GM12878 (cell line): ENCODE measurements at regions not wholly inside any gene's neighbourhood (a gene's known extent, or its start where the extent isn't known, plus 50 kb on each side); places are given as distances from the start of the nearest gene placed in this dataset.

Source experiments
- ATAC-seq: fragments of 200-7000 bp; cut with Tn5 transposase; 3 replicates; pipeline ENCODE4 v1.9.1; 2020; ENCODE audit warnings: mild to moderate bottlenecking, moderate library complexity
- BruUV-seq: library from RNA; stranded (reverse); fragments of 400-500 nt; replicated peaks from 2 replicates; lab custom pipeline; 2021; lab: Mats Ljungman, UMichigan
- CTCF ChIA-PET: fragments of 300-600 bp; sonication (Branson Sonifier 250); formaldehyde crosslinking; extraction: SDS; loops from one replicate; lab custom pipeline; 2021; ENCODE audit warnings: inconsistent platforms; lab: Yijun Ruan, JAX
- POLR2A ChIA-PET: fragments of 350-600 bp; formaldehyde crosslinking; extraction: SDS; loops from one replicate; lab custom pipeline; 2021; ENCODE audit warnings: inconsistent platforms; lab: Charles Lee
- RAD21 ChIA-PET: fragments of 300-600 bp; sonication (Branson Sonifier 250); formaldehyde crosslinking; loops from one replicate; lab custom pipeline; 2023; ENCODE audit warnings: antibody characterized with exemption; ENCODE audit not compliant: unreplicated experiment; lab: Charles Lee
- SMC1A ChIA-PET: fragments of 300-600 bp; sonication (Branson Sonifier 250); formaldehyde crosslinking; loops from one replicate; lab custom pipeline; 2023; ENCODE audit not compliant: unreplicated experiment, uncharacterized antibody; lab: Charles Lee
- DNase-seq: peaks from one replicate; pipeline ENCODE4 v3.0.0-alpha.2; 2011; ENCODE audit warnings: low read depth, low spot score
- FAIRE-seq: peaks from 3 replicates; lab custom pipeline; 2011; peaks lifted over from hg19 to GRCh38; lab: Jason Lieb, UNC
- H2AFZ ChIP-seq: 2 replicates; pipeline ENCODE4 v1.6.0; 2011; ENCODE audit warnings: low read depth, low read length, control low read depth; ENCODE audit not compliant: control insufficient read depth
- H3K27ac ChIP-seq: 2 replicates; pipeline ENCODE4 v1.5.1; 2011; ENCODE audit warnings: control low read depth; ENCODE audit not compliant: control insufficient read depth, insufficient read depth
- H3K27me3 ChIP-seq, 2 experiments: replicated peaks in 1 of 2; 2 replicates each; pipeline versions ENCODE4 v1.6.0 to v1.6.1; 2011; ENCODE audit warnings: low read length in 1 of 2; ENCODE audit not compliant: control insufficient read depth in 2 of 2, insufficient read depth in 2 of 2
- H3K36me3 ChIP-seq, 2 experiments: 2 replicates each; pipeline ENCODE4 v1.5.1; 2011; ENCODE audit warnings: low read length in 1 of 2; ENCODE audit not compliant: control insufficient read depth in 2 of 2, insufficient read depth in 2 of 2
- H3K4me1 ChIP-seq: 2 replicates; pipeline ENCODE4 v1.6.1; 2011; ENCODE audit warnings: mild to moderate bottlenecking, low read length, moderate library complexity, mixed read lengths; ENCODE audit not compliant: control insufficient read depth, insufficient read depth
- H3K4me2 ChIP-seq: 2 replicates; pipeline ENCODE4 v1.6.0; 2011; ENCODE audit warnings: control low read depth; ENCODE audit not compliant: control insufficient read depth, insufficient read depth
- H3K4me3 ChIP-seq: fragments of 200-600 bp; sonication (generic); 2 replicates; pipeline ENCODE4 v1.5.1; 2016
- H3K79me2 ChIP-seq: 2 replicates; pipeline ENCODE4 v1.6.0; 2011; ENCODE audit warnings: low read length; ENCODE audit not compliant: control insufficient read depth, insufficient read depth
- H3K9ac ChIP-seq: 2 replicates; pipeline ENCODE4 v1.8.0; 2011; ENCODE audit warnings: low read length, control low read depth, mixed read lengths; ENCODE audit not compliant: control insufficient read depth, insufficient read depth
- H3K9me3 ChIP-seq: replicated peaks from 3 replicates; pipeline ENCODE4 v1.5.1; 2011; ENCODE audit warnings: mild to moderate bottlenecking, low read length; ENCODE audit not compliant: control insufficient read depth, insufficient read depth
- H4K20me1 ChIP-seq: 2 replicates; pipeline ENCODE4 v1.6.0; 2011; ENCODE audit not compliant: control insufficient read depth, insufficient read depth
- BRCA1 ChIP-seq: IDR thresholded peaks from 2 replicates; pipeline ENCODE4 v1.6.1; 2011; ENCODE audit warnings: low read depth, low read length, improper control_type of control experiment
- EGR1 ChIP-seq, 2 experiments: IDR thresholded peaks; 1 replicate in 1 of 2; 2 replicates in 1 of 2; pipeline ENCODE4 v1.6.1; 2011 to 2012; ENCODE audit warnings: low read depth in 2 of 2, low read length in 2 of 2, borderline replicate concordance in 1 of 2, mild to moderate bottlenecking in 1 of 2, moderate library complexity in 1 of 2
- FOS ChIP-seq: IDR thresholded peaks from 3 replicates; pipeline ENCODE4 v1.6.1; 2011; ENCODE audit warnings: borderline replicate concordance; ENCODE audit not compliant: insufficient read length; ENCODE audit errors: extremely low read depth
- HCFC1 ChIP-seq: fragments of 150-350 bp; IDR thresholded peaks from 2 replicates; pipeline ENCODE4 v1.6.1; 2014; ENCODE audit warnings: low read length
- IKZF2 ChIP-seq, 2 experiments: fragments of 450-650 bp; IDR thresholded peaks; 2 replicates each; pipeline ENCODE4 v1.6.1; 2017; ENCODE audit warnings: mild to moderate bottlenecking in 2 of 2, moderate library complexity in 2 of 2
- MXI1 ChIP-seq: fragments of 150-350 bp; IDR thresholded peaks from 2 replicates; pipeline ENCODE4 v1.6.1; 2011; ENCODE audit warnings: low read depth, mild to moderate bottlenecking, inconsistent platforms, low read length, improper control_type of control experiment
- PML ChIP-seq: IDR thresholded peaks from 2 replicates; pipeline ENCODE4 v1.6.1; 2012; ENCODE audit warnings: low read length, inconsistent platforms
- POLR2A ChIP-seq: IDR thresholded peaks from 2 replicates; pipeline ENCODE4 v1.6.1; 2011; ENCODE audit warnings: low read depth, mild to moderate bottlenecking, low read length
- RAD21 ChIP-seq: IDR thresholded peaks from 2 replicates; pipeline ENCODE4 v1.6.1; 2011; ENCODE audit warnings: mild to moderate bottlenecking, low read depth, low read length, moderate library complexity; ENCODE audit not compliant: insufficient read depth
- RB1 ChIP-seq: fragments of 450-650 bp; formaldehyde crosslinking; IDR thresholded peaks from 2 replicates; pipeline ENCODE4 v1.6.1; 2017; ENCODE audit warnings: mild to moderate bottlenecking, borderline replicate concordance
- SP1 ChIP-seq: IDR thresholded peaks from one replicate; pipeline ENCODE4 v1.6.1; 2011; ENCODE audit warnings: low read depth, low read length
- TARDBP ChIP-seq: IDR thresholded peaks from 2 replicates; pipeline ENCODE4 v1.6.1; 2016; ENCODE audit warnings: borderline replicate concordance
- WGBS: methylation state at CpG from one replicate; pipeline ENCODE4 v1.1.6; 2016; ENCODE audit warnings: low lambda C conversion rate; ENCODE audit not compliant: insufficient replicate concordance, insufficient coverage; ENCODE audit errors: missing lambda C conversion rate; 5-methylcytosine and 5-hydroxymethylcytosine counted together
- in situ Hi-C: fragments of 300-500 bp; cut with MboI; formaldehyde crosslinking; loops from 9 replicates; pipeline ENCODE4 v1.14.3; 2018; ENCODE audit warnings: mixed read lengths
- intact Hi-C: fragments of 100-400 bp; cut with micrococcal nuclease; formaldehyde crosslinking; loops from one replicate; pipeline ENCODE4 v1.14.2; 2022; ENCODE audit not compliant: unreplicated experiment
- TF ChIP-seq, protein P1 (sequence below): fragments of 450-650 bp; IDR thresholded peaks from 2 replicates; pipeline ENCODE4 v1.6.1; 2014; ENCODE audit warnings: mild to moderate bottlenecking
- TF ChIP-seq, protein P2 (sequence below): IDR thresholded peaks from 2 replicates; pipeline ENCODE4 v1.6.1; 2011; ENCODE audit warnings: low read depth, mild to moderate bottlenecking, low read length, moderate library complexity, borderline replicate concordance; ENCODE audit errors: extremely low read depth

DNA sequence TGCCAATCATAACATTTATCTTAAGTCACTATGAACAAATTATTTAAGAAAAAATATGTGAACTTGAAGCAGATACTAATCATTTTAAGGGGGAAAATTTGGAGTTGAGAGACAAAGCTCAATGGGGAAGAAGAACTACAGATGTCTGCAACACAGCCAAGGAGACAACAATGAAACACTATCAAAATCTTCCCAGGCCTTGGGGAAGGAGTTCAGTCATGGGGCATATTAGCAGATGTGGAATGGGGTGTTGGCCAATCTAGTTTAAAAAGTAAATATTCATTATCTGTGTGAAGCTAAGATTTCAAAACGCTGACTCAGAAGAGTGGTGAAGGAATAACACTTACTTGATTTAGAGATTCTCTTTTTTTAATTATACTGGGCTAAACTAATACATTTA is 671.6 kb upstream of the ZP4 start (continued):
- TF ChIP-seq IKZF2 (IDR thresholded peaks at IDR 0.05): no peak
- no peak for TF ChIP-seq FOS
- TF ChIP-seq RB1: no peak
- TF ChIP-seq PML: no peak
- TF ChIP-seq BRCA1: no peak
- no peak for TF ChIP-seq RAD21
- no peak for TF ChIP-seq SP1

DNA sequence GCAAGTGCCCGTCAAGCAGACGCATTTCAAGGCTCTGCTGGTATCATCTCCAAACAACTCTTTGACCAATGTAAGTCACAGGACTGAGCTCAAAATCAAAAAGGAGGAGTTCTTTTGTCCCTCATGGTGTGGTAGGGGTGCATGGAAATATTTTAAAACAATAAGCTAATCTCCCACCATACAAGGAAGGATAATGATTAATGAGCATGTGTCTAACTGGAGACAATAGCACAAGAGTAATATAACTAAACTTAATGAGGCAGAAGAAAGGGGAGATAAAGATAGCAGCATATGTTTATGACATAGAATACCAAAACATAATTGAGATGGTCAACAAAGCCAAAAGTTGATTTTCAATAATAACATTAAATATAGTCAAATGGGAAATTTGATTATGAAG is 668.0 kb upstream of the ZP4 start:
- WGBS: 89% methylated on average over 2 of the region's 2 CpGs
- Histone ChIP-seq H3K9me3 (no peaks in the 10 kb centered on the region), H2AFZ (no peak overlapping the region), H3K4me2 (no peak overlapping the region), H3K4me3 (no peak overlapping the region), H3K36me3 (no peaks in the 10 kb centered on the region), H3K9ac (no peak overlapping the region), H3K27ac (no peak overlapping the region), H4K20me1 (no peaks in the 10 kb centered on the region), H3K79me2 (no peaks in the 10 kb centered on the region), H3K27me3 (no peaks in the 10 kb centered on the region), H3K4me1 (no peaks in the 10 kb centered on the region)
- intact Hi-C loops: no loop called here
- SMC1A ChIA-PET: no interaction called here
- ATAC-seq (no peak), DNase-seq (no peak), FAIRE-seq (no peak)
- RAD21 ChIA-PET: no interaction called here
- in situ Hi-C loops: no loop called here
- TF ChIP-seq EGR1 (IDR thresholded peaks at IDR 0.05; ENCODE audit: borderline replicate concordance in 1 of 2, low read depth in 2 of 2, low read length in 2 of 2) (no peak), HCFC1 (no peak), TARDBP (no peak), POLR2A (no peak), MXI1 (no peak), RB1 (no peak)
- TF ChIP-seq, protein P1, sequence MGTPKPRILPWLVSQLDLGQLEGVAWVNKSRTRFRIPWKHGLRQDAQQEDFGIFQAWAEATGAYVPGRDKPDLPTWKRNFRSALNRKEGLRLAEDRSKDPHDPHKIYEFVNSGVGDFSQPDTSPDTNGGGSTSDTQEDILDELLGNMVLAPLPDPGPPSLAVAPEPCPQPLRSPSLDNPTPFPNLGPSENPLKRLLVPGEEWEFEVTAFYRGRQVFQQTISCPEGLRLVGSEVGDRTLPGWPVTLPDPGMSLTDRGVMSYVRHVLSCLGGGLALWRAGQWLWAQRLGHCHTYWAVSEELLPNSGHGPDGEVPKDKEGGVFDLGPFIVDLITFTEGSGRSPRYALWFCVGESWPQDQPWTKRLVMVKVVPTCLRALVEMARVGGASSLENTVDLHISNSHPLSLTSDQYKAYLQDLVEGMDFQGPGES: no peak
- TF ChIP-seq, protein P2, sequence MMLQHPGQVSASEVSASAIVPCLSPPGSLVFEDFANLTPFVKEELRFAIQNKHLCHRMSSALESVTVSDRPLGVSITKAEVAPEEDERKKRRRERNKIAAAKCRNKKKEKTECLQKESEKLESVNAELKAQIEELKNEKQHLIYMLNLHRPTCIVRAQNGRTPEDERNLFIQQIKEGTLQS: no peak
- POLR2A ChIA-PET: no interaction called here
- CTCF ChIA-PET: interaction anchor here (0.8 kb wide), 1 partner anchor 38 kb away, joined by 3 read pairs; no protein-coding TSS in a partner anchor
- BruUV-seq: no TSS peak
